A673 (cell line): ENCODE measurements at regions not wholly inside any gene's neighbourhood (a gene's known extent, or its start where the extent isn't known, plus 50 kb on each side); places are given as distances from the start of the nearest gene placed in this dataset.

Experiments
- BruUV-seq: library from RNA; stranded (reverse); fragments of 400-500 nt; replicated peaks from 2 replicates; lab custom pipeline; 2021; lab: Mats Ljungman, UMichigan
- CTCF ChIA-PET: fragments of 300-600 bp; sonication (Branson Sonifier 250); formaldehyde crosslinking; loops from one replicate; lab custom pipeline; 2022; ENCODE audit warnings: antibody characterized with exemption; lab: Charles Lee
- POLR2A ChIA-PET: fragments of 300-600 bp; sonication (Branson Sonifier 250); formaldehyde crosslinking; loops from one replicate; lab custom pipeline; 2022; ENCODE audit warnings: antibody characterized with exemption; ENCODE audit not compliant: low non-redundant PET; lab: Charles Lee
- DNase-seq: peaks from one replicate; pipeline ENCODE4 v3.0.0-alpha.2; 2015; ENCODE audit warnings: low spot score
- H3K27ac ChIP-seq: fragments of 200-600 bp; sonication (generic); 2 replicates; pipeline ENCODE4 v1.5.1; 2016; ENCODE audit warnings: mixed run types, low read depth, mild to moderate bottlenecking, mixed read lengths, antibody characterized with exemption, low read length; ENCODE audit not compliant: poor library complexity, severe bottlenecking
- H3K27me3 ChIP-seq: fragments of 200-600 bp; sonication (generic); replicated peaks from 2 replicates; pipeline ENCODE4 v1.6.1; 2017; ENCODE audit warnings: mixed run types, low read depth, mild to moderate bottlenecking, mixed read lengths, antibody characterized with exemption, low read length; ENCODE audit not compliant: insufficient read depth, poor library complexity
- H3K36me3 ChIP-seq: fragments of 200-600 bp; sonication (generic); 2 replicates; pipeline ENCODE4 v1.6.1; 2016; ENCODE audit warnings: mixed run types, mild to moderate bottlenecking, mixed read lengths, antibody characterized with exemption, low read length; ENCODE audit not compliant: insufficient read depth, poor library complexity, severe bottlenecking
- H3K4me1 ChIP-seq: fragments of 200-600 bp; sonication (generic); 2 replicates; pipeline ENCODE4 v1.6.1; 2017; ENCODE audit warnings: mixed run types, mild to moderate bottlenecking, mixed read lengths, antibody characterized with exemption, low read length; ENCODE audit not compliant: insufficient read depth, poor library complexity, severe bottlenecking
- H3K4me3 ChIP-seq: fragments of 200-600 bp; sonication (generic); 2 replicates; pipeline ENCODE4 v1.5.1; 2016; ENCODE audit warnings: low read depth, mixed run types, mild to moderate bottlenecking, mixed read lengths, low read length; ENCODE audit not compliant: poor library complexity, severe bottlenecking
- H3K9me3 ChIP-seq: fragments of 200-600 bp; sonication (generic); 2 replicates; pipeline ENCODE4 v1.6.1; 2016; ENCODE audit warnings: mixed run types, low read depth, mild to moderate bottlenecking, mixed read lengths, antibody characterized with exemption, low read length; ENCODE audit not compliant: poor library complexity, severe bottlenecking
- CTCF ChIP-seq: fragments of 300-800, 200-600 bp; sonication (generic); conservative IDR thresholded peaks from 2 replicates; pipeline ENCODE4 v1.5.1; 2017; ENCODE audit warnings: low read depth, mild to moderate bottlenecking, antibody characterized with exemption, low read length, moderate library complexity, mixed read lengths
- EZH2 ChIP-seq: fragments of 200-600 bp; sonication (generic); IDR thresholded peaks from 2 replicates; pipeline ENCODE4 v1.6.1; 2017; ENCODE audit warnings: borderline replicate concordance, low read depth, mild to moderate bottlenecking, mixed read lengths, antibody characterized with exemption, low read length; ENCODE audit not compliant: poor library complexity, severe bottlenecking
- intact Hi-C: fragments of 100-400 bp; cut with micrococcal nuclease; formaldehyde crosslinking; loops from one replicate; pipeline ENCODE4 v1.10.0; 2022; ENCODE audit not compliant: unreplicated experiment

GRCh38 chr1:56333461-56333860, 245.9 kb downstream of the PLPP3 start:
- BruUV-seq: no TSS peak
- no peaks in the 10 kb centered on the region for H3K9me3 ChIP-seq
- no peaks in the 10 kb centered on the region for H3K36me3 ChIP-seq
- H3K27me3 ChIP-seq: no peaks in the 10 kb centered on the region
- H3K4me3 ChIP-seq: no peak overlapping the region
- intact Hi-C loops: no loop called here
- ChIA-PET POLR2A (no interaction called here), CTCF (no interaction called here)
- H3K27ac ChIP-seq: no peak overlapping the region
- TF ChIP-seq EZH2: no peak
- no peak for TF ChIP-seq CTCF
- no peaks in the 10 kb centered on the region for H3K4me1 ChIP-seq
- DNase-seq: no peak

GRCh38 chr1:56331892-56332567, 247.3 kb downstream of the PLPP3 start:
- no peaks in the 10 kb centered on the region for H3K4me1 ChIP-seq
- no peak for DNase-seq
- TF ChIP-seq CTCF: no peak
- TF ChIP-seq EZH2: no peak
- H3K36me3 ChIP-seq: no peaks in the 10 kb centered on the region
- ChIA-PET POLR2A (no interaction called here), CTCF (no interaction called here)
- H3K27me3 ChIP-seq: no peaks in the 10 kb centered on the region
- intact Hi-C loops: no loop called here
- no TSS peak for BruUV-seq
- no peak overlapping the region for H3K4me3 ChIP-seq
- H3K27ac ChIP-seq: no peak overlapping the region
- no peaks in the 10 kb centered on the region for H3K9me3 ChIP-seq

- Histone ChIP-seq H3K4me3 (no peak overlapping the region), H3K27me3 (no peaks in the 10 kb centered on the region), H3K36me3 (no peaks in the 10 kb centered on the region), H3K27ac (no peak overlapping the region), H3K9me3 (no peaks in the 10 kb centered on the region), H3K4me1 (no peaks in the 10 kb centered on the region)
- no peak for TF ChIP-seq CTCF
- no peak for TF ChIP-seq EZH2
- ChIA-PET POLR2A (no interaction called here), CTCF (no interaction called here)
- no peak for DNase-seq
- no TSS peak for BruUV-seq
- intact Hi-C loops: no loop called here
Observed at GRCh38 chr1:56331207-56331891, 248.0 kb downstream of the PLPP3 start.
